GM18508 (cell line): ENCODE measurements at regions not wholly inside any gene's neighbourhood (a gene's known extent, or its start where the extent isn't known, plus 50 kb on each side); places are given as distances from the start of the nearest gene placed in this dataset.

Experiments
- ATAC-seq: cut with Tn5 transposase; IDR thresholded peaks from one replicate; pipeline ENCODE4 v1.9.1; 2021; ENCODE audit warnings: moderate number of reproducible peaks; ENCODE audit not compliant: insufficient read depth, unreplicated experiment

GRCh38 chr9:16321461-16322119 lies 548.9 kb downstream of the BNC2 start:
- no peak for ATAC-seq

GRCh38 chr9:16322849-16323248 lies 547.6 kb downstream of the BNC2 start:
- ATAC-seq = no peak

GRCh38 chr9:16325966-16326365 lies 544.5 kb downstream of the BNC2 start:
- ATAC-seq = no peak

GRCh38 chr9:16328349-16328748 lies 542.1 kb downstream of the BNC2 start:
- no peak for ATAC-seq

GRCh38 chr9:16329671-16330113 lies 540.8 kb downstream of the BNC2 start:
- no peak for ATAC-seq

- ATAC-seq = no peak
Measured at GRCh38 chr9:16331031-16331430, 539.4 kb downstream of the BNC2 start.

- no peak for ATAC-seq
Measured at GRCh38 chr9:16331527-16331926, 538.9 kb downstream of the BNC2 start.

- no peak for ATAC-seq
Measured at GRCh38 chr9:16333691-16334090, 536.8 kb downstream of the BNC2 start.

- no peak for ATAC-seq
Measured at GRCh38 chr9:16335788-16336580, 534.5 kb downstream of the BNC2 start.

GRCh38 chr9:16336833-16337232 lies 533.6 kb downstream of the BNC2 start:
- ATAC-seq = no peak

GRCh38 chr9:16337322-16338029 lies 533.0 kb downstream of the BNC2 start:
- ATAC-seq = no peak

- no peak for ATAC-seq
Measured at GRCh38 chr9:16341177-16341576, 529.3 kb downstream of the BNC2 start.

- no peak for ATAC-seq
Measured at GRCh38 chr9:16342246-16343020, 528.0 kb downstream of the BNC2 start.

- ATAC-seq = no peak
Measured at GRCh38 chr9:16343249-16344237, 526.9 kb downstream of the BNC2 start.

- ATAC-seq = no peak
Measured at GRCh38 chr9:16344343-16344742, 526.1 kb downstream of the BNC2 start.

- ATAC-seq = no peak
Measured at GRCh38 chr9:16345902-16346301, 524.6 kb downstream of the BNC2 start.

GRCh38 chr9:16347886-16348285 lies 522.6 kb downstream of the BNC2 start:
- ATAC-seq = no peak

GRCh38 chr9:16348531-16348930 lies 521.9 kb downstream of the BNC2 start:
- ATAC-seq = no peak

- ATAC-seq = no peak
Measured at GRCh38 chr9:16352251-16352650, 518.2 kb downstream of the BNC2 start.
